ENCODE measurements at regions not wholly inside any gene's neighbourhood (a gene's known extent, or its start where the extent isn't known, plus 50 kb on each side); places are given as distances from the start of the nearest gene placed in this dataset.

DNA sequence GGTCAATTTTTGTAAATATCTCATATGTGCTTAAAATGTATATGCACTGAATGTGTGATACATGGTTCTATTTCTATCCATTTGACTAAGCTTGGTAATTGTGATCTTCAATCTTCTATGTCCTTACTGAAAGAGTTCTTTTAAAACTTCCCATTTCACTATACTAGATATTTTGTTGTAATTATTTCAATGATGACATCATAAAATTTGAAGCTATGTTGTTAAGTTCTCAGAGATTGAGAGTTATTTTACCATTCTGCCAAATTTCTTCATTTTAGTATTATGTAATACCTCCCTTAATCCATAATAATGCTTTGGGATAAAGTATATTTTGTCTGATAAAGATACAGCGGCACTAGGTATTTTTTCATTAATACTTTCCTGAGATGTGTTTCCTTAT is 1307.3 kb downstream of the RPA4 start:
- TF ChIP-seq, protein P1, sequence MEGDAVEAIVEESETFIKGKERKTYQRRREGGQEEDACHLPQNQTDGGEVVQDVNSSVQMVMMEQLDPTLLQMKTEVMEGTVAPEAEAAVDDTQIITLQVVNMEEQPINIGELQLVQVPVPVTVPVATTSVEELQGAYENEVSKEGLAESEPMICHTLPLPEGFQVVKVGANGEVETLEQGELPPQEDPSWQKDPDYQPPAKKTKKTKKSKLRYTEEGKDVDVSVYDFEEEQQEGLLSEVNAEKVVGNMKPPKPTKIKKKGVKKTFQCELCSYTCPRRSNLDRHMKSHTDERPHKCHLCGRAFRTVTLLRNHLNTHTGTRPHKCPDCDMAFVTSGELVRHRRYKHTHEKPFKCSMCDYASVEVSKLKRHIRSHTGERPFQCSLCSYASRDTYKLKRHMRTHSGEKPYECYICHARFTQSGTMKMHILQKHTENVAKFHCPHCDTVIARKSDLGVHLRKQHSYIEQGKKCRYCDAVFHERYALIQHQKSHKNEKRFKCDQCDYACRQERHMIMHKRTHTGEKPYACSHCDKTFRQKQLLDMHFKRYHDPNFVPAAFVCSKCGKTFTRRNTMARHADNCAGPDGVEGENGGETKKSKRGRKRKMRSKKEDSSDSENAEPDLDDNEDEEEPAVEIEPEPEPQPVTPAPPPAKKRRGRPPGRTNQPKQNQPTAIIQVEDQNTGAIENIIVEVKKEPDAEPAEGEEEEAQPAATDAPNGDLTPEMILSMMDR (conservative IDR thresholded peaks at IDR 0.05 in 1 of 2, IDR thresholded peaks at IDR 0.05 in 1 of 2; ENCODE audit: extremely low read depth in 1 of 2, insufficient read depth in 1 of 2, low read depth in 1 of 2, low read length in 2 of 2): no peak
- TF ChIP-seq EZH2 (IDR thresholded peaks at IDR 0.05; ENCODE audit: borderline replicate concordance, low read length): no peak

Measured in mammary epithelial cell (primary cell).